ENCODE measurements at regions not wholly inside any gene's neighbourhood (a gene's known extent, or its start where the extent isn't known, plus 50 kb on each side); places are given as distances from the start of the nearest gene placed in this dataset.

- TF ChIP-seq CTCF (IDR thresholded peaks at IDR 0.05; ENCODE audit: unreplicated experiment): no peak
- Mint-ChIP-seq H3K4me3 (ENCODE audit: low read depth, unreplicated experiment) (no peak overlapping the region), H3K36me3 (ENCODE audit: insufficient read depth, unreplicated experiment) (no peaks in the 10 kb centered on the region), H3K4me1 (ENCODE audit: low read depth, unreplicated experiment) (no peaks in the 10 kb centered on the region), H3K27ac (ENCODE audit: unreplicated experiment) (no peak overlapping the region), H3K27me3 (ENCODE audit: unreplicated experiment) (no peaks in the 10 kb centered on the region), H3K9me3 (ENCODE audit: low read depth, unreplicated experiment) (no peaks in the 10 kb centered on the region)
- no TSS peak for BruUV-seq (replicated peaks)
- CTCF ChIA-PET: no interaction called here
- no peak for DNase-seq
- intact Hi-C loops (cut with micrococcal nuclease; ENCODE audit: unreplicated experiment): no loop called here
Observed at GRCh38 chr1:222923506-222923905, 108.7 kb downstream of the DISP1 start.

GRCh38 chr1:222924136-222924706, 109.4 kb downstream of the DISP1 start:
- no peak overlapping the region for H3K4me3 Mint-ChIP-seq (ENCODE audit: low read depth, unreplicated experiment)
- intact Hi-C loops (cut with micrococcal nuclease; ENCODE audit: unreplicated experiment): no loop called here
- H3K27me3 Mint-ChIP-seq (ENCODE audit: unreplicated experiment): no peaks in the 10 kb centered on the region
- no peaks in the 10 kb centered on the region for H3K4me1 Mint-ChIP-seq (ENCODE audit: low read depth, unreplicated experiment)
- BruUV-seq (replicated peaks): no TSS peak
- DNase-seq: no peak
- no peak for TF ChIP-seq CTCF (IDR thresholded peaks at IDR 0.05; ENCODE audit: unreplicated experiment)
- H3K27ac Mint-ChIP-seq (ENCODE audit: unreplicated experiment): no peak overlapping the region
- H3K36me3 Mint-ChIP-seq (ENCODE audit: insufficient read depth, unreplicated experiment): no peaks in the 10 kb centered on the region
- CTCF ChIA-PET: no interaction called here
- H3K9me3 Mint-ChIP-seq (ENCODE audit: low read depth, unreplicated experiment): no peaks in the 10 kb centered on the region

DNA sequence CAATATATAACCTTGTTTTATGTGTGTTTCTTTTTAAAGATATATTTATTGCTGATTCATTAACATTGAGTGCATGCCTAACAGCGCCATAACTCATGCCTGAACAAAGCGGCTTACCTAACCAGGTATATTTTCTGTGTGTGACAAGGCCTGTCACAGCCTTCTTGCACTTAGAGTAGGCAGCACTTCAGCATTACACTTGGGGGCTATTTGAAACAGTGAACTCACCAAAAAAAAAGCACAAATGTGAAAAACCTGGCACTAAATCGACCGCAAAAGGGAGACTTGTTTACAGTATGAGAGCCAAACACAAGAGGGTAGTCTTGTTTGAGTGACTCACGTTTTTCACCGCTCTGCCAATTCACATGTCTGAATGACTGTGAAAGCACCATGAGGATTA, 111.7 kb downstream of the DISP1 start:
- intact Hi-C loops (cut with micrococcal nuclease; ENCODE audit: unreplicated experiment): no loop called here
- BruUV-seq (replicated peaks): no TSS peak
- Mint-ChIP-seq H3K4me3 (ENCODE audit: low read depth, unreplicated experiment) (no peak overlapping the region), H3K9me3 (ENCODE audit: low read depth, unreplicated experiment) (no peaks in the 10 kb centered on the region), H3K27me3 (ENCODE audit: unreplicated experiment) (no peaks in the 10 kb centered on the region), H3K36me3 (ENCODE audit: insufficient read depth, unreplicated experiment) (no peaks in the 10 kb centered on the region), H3K27ac (ENCODE audit: unreplicated experiment) (no peak overlapping the region), H3K4me1 (ENCODE audit: low read depth, unreplicated experiment) (no peaks in the 10 kb centered on the region)
- CTCF ChIA-PET: no interaction called here
- no peak for DNase-seq
- TF ChIP-seq CTCF (IDR thresholded peaks at IDR 0.05; ENCODE audit: unreplicated experiment): no peak

DNA sequence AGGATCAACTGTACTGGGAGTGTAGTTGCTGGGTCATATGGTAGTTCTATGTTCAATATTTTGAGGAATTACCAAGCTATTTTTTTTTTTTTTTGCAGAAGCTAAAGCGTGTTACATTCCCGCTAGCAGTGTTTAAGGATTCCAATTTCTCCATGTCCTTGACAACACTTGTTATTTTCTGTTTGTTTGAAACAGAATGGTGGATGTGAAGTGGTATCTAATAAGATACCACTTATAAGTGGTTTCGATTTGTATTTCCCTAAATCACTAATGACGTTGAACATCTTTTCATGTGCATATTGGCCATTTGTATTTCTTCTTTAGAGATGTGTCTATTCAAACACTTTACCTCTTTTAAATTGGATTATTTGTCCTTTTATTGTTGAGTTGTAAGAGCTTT, 112.2 kb downstream of the DISP1 start:
- H3K27me3 Mint-ChIP-seq (ENCODE audit: unreplicated experiment): no peaks in the 10 kb centered on the region
- no peaks in the 10 kb centered on the region for H3K36me3 Mint-ChIP-seq (ENCODE audit: insufficient read depth, unreplicated experiment)
- H3K9me3 Mint-ChIP-seq (ENCODE audit: low read depth, unreplicated experiment): no peaks in the 10 kb centered on the region
- H3K27ac Mint-ChIP-seq (ENCODE audit: unreplicated experiment): no peak overlapping the region
- TF ChIP-seq CTCF (IDR thresholded peaks at IDR 0.05; ENCODE audit: unreplicated experiment): no peak
- intact Hi-C loops (cut with micrococcal nuclease; ENCODE audit: unreplicated experiment): no loop called here
- DNase-seq: no peak
- CTCF ChIA-PET: no interaction called here
- BruUV-seq (replicated peaks): no TSS peak
- H3K4me3 Mint-ChIP-seq (ENCODE audit: low read depth, unreplicated experiment): no peak overlapping the region
- no peaks in the 10 kb centered on the region for H3K4me1 Mint-ChIP-seq (ENCODE audit: low read depth, unreplicated experiment)
